NB4 (cell line): ENCODE measurements at regions not wholly inside any gene's neighbourhood (a gene's known extent, or its start where the extent isn't known, plus 50 kb on each side); places are given as distances from the start of the nearest gene placed in this dataset.

Source experiments
- MYC ChIP-seq: IDR thresholded peaks from 2 replicates; pipeline ENCODE4 v1.6.1; 2011; ENCODE audit warnings: low read depth, low read length
- POLR2A ChIP-seq: IDR thresholded peaks from 2 replicates; pipeline ENCODE4 v1.6.1; 2011; ENCODE audit warnings: mild to moderate bottlenecking; ENCODE audit not compliant: insufficient read length; ENCODE audit errors: extremely low read depth
- TF ChIP-seq, protein P1 (sequence below): IDR thresholded peaks from one replicate; pipeline ENCODE4 v1.5.1; 2012; ENCODE audit warnings: low read depth, low read length
- TF ChIP-seq, protein P2 (sequence below): IDR thresholded peaks from 2 replicates; pipeline ENCODE4 v1.6.1; 2011; ENCODE audit warnings: low read depth, low read length

DNA sequence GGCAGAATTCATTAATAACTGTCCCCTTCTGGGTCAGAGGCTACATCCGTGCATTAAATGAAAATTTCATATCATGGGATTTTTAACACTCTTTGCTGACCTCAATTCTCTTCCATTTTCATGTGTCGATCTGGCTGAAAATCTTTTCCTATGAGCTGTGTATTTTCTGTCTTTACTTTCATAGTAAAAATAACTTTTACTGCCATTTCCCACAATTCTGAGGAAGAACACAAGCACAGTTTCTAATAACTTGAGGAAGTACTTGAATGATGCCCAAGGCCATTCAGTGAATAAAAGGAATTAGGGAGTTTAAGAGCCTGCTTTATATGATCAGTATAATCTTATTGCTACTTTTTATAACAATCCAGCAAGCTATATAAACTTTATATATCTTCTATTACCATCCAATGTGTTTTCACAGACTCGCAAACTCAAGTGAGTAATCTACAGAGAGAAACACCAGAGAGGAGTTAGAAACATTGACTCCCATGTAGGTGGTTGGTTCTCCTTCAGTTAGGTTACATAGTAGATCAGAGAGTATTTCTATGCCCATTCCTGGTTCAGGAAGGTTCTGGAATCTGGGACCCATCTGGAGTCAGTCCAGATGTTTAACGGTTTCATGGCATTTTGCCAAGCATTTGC lies 340.0 kb downstream of the FBXO15 start:
- TF ChIP-seq, protein P1, sequence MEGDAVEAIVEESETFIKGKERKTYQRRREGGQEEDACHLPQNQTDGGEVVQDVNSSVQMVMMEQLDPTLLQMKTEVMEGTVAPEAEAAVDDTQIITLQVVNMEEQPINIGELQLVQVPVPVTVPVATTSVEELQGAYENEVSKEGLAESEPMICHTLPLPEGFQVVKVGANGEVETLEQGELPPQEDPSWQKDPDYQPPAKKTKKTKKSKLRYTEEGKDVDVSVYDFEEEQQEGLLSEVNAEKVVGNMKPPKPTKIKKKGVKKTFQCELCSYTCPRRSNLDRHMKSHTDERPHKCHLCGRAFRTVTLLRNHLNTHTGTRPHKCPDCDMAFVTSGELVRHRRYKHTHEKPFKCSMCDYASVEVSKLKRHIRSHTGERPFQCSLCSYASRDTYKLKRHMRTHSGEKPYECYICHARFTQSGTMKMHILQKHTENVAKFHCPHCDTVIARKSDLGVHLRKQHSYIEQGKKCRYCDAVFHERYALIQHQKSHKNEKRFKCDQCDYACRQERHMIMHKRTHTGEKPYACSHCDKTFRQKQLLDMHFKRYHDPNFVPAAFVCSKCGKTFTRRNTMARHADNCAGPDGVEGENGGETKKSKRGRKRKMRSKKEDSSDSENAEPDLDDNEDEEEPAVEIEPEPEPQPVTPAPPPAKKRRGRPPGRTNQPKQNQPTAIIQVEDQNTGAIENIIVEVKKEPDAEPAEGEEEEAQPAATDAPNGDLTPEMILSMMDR, result no peak
- TF ChIP-seq, protein P2, sequence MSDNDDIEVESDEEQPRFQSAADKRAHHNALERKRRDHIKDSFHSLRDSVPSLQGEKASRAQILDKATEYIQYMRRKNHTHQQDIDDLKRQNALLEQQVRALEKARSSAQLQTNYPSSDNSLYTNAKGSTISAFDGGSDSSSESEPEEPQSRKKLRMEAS, result no peak
- TF ChIP-seq MYC, result no peak
- TF ChIP-seq POLR2A, result no peak
